HK-2 (cell line): ENCODE measurements at regions not wholly inside any gene's neighbourhood (a gene's known extent, or its start where the extent isn't known, plus 50 kb on each side); places are given as distances from the start of the nearest gene placed in this dataset.
"Not testable (repeated sequence)": the region's sequence is repeated elsewhere in the genome, so short reads cannot be mapped to it uniquely, and the experiment has no call there.

Source experiments
- DNase-seq: peaks from one replicate; pipeline ENCODE4 v3.0.0-alpha.2; 2018; ENCODE audit not compliant: unreplicated experiment

DNA sequence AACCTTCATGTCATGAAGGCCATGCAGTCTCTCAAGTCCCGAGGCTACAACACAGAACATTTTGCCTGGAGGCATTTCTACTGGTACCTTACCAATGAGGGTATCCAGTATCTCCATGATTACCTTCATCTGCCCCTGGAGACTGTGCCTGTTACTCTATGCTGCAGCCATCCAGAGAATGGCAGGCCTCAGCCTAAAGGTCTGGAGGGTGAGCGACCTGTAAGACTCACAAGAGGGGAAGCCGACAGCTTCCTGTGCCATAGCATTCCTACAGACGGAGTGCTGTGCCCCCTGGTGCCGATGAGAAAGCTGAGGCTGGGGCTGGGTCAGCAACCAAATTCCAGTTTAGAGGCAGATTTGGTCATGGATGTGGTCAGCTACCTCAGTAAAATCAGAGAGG lies 51.3 kb upstream of the CADPS start:
- DNase-seq, result no peak

DNA sequence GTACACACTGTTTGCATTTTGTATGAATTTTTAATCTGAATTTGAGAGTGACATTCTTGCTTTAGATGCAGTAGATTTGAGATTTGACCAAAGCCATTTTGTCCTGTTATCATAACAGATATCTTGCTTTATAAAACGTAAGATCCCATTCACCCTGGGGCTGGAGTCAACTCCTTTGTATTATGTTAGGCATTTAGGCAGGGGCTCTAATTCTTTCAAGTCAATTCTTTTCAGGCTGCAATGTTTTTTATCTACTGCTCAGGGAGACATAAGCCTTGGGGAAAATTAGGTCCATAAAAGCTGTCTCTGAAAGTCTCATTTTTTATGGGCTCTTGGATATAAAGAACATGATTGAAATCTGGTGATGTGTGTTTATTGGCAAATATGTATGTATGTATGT lies 53.0 kb upstream of the CADPS start:
- no peak for DNase-seq

DNA sequence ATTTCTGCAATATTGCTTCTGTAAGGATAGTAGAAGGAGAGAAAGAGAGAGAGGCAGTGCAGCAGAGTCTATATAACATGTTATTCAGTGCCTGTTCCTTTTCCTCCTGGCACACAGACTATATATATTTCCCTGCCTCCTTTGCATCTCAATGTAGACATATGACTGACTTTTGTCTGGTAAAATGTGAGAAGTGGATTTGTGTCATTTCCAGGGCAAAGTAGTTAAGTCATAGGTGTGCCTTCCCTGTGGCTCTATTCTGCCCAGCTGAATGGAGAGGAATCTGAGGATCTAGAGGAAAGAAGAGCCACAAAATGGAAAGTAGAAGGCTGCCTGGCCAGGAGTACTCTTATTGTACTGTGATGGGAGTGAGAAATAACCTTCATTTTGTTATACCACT lies 54.6 kb upstream of the CADPS start:
- DNase-seq, result no peak

DNA sequence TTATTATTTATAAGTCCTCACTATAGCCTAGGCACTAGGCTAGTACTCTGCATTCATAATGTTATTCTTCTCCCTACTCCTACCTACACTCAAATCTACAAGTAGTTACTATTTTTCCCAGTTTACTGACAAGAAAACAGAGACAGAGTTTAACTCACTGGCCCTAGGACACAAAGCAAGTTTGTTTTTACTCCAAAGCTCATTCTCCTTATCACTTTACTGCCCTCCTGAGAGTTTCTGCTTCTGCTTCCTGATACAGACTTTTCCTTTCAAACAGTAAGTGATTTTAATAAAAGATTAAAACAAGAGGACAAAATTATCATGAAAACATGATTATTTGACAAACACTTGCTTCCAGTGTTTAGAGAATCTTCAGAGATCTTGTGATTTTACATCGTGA lies 60.6 kb upstream of the CADPS start:
- DNase-seq, result no peak

DNA sequence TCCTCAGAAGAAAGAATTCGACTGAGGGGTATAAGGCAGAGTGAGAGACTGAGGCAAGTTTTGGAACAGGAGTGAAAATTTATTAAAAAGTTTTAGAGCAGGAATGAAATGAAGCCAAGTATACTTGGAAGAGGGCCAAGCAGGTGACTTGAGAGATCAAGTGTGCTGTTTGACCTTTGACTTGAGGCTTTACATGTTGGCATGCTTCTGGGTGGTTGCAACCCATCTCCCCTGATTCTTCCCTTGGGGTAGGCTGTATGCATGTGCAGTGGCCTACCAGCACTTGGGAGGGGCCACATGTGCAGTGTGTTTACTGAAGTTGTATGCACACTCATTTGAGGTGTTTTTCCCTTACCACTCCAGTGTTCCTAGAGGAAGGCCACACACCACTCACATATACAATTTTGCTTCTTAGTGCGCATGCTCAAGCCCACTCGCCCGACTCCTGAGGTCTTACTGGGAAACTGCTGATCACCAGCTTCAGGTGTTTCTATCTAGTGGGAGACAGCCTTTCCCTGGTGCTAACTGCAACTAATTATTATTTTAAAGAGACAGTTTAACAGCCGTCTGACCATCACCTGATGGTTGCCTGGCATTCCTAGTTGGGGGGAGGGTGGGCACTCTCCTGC lies 61.5 kb upstream of the CADPS start:
- no peak for DNase-seq

DNA sequence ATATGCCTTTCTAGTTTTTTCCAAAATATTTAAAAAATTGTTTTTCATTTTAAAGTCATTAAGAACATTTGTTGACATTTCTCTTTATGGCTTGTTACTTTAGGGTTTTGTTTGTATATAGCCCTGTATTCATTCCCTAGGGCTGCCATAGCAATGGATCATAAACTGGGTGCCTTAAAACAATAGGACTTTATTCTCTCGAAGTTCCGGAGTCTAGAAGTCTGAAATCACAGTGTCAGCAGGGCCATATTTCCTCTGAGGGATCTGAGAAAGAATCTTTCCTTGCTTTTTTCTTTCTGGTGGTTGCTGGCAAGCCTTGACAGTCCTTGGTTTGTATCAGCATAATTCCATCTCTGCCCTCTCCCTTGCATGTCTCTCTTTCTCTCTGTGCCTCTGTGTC lies 63.4 kb upstream of the CADPS start:
- DNase-seq, result no peak

DNA sequence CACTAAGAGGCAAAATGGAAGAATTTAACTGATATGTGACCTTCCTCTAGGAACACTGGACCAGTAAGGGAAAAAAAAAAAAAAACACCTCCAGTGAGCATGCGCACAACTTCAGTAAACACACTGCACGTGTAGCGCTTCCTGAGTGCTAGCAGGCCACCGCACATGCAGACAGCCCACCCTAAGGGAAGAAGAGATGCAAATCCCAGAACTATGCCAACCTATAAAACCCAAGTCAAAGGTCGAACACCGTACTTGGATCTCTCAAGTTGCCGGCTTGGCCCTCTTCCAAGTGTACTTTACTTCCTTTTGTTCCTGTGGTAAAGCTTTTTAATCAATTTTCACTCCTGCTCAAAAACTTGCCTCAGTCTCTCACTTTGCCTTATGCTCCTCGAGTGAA lies 64.5 kb upstream of the CADPS start:
- no peak for DNase-seq

DNA sequence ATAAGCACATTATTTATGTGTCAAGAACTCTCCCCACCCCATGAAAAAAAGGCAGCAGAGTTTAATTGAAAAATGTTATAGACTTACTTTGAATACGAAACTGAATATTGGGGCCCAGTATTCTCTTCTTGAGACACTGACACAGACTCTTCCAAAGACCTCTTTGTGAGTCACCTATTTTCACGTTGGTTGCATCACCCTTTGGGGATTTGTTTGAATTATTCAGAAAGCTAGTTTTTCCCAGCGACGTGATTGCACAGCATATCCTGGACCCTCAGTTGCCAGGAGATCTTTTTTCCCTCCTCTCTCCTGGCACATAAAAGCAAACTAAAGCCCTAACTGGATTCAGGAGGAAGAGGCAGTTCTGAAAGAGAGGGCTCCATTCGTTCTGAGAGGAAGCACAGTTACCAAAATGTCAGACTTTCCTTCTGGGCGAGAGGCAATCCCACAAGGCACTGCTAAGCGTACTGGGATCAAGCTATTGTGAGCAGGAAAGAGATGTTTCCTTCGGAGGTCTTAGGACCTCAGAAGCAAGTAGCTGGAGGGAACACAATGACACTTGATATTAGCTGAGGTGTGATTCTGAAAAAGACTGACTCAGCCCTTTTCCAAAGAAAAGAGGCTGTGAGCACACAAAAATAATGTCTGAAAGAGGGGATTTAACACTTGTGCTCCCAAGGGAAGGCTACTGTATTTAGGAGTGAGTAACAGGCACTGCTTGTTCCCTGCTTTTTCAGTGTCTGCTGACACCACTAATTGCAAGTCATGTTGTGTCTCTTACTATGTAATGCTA lies 65.8 kb upstream of the CADPS start:
- no peak for DNase-seq

DNA sequence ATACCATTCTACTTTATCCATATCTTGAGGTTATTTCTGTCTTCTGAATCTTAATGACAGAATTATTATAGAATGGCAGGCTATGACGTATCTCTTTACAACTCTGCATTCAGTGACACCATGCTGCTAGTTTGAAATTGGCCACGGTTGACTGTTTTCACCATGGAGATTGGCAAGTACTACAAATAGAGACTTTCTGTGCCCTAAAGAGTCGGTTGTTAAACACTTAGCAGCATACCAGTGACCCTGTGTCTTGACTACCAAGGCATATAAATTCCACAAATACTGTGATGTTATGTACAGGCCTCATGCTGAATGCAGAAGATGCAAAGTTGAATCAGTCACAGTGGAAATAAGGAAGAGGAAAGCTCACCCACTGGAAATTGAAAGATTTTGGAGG lies 67.0 kb upstream of the CADPS start:
- no peak for DNase-seq

DNA sequence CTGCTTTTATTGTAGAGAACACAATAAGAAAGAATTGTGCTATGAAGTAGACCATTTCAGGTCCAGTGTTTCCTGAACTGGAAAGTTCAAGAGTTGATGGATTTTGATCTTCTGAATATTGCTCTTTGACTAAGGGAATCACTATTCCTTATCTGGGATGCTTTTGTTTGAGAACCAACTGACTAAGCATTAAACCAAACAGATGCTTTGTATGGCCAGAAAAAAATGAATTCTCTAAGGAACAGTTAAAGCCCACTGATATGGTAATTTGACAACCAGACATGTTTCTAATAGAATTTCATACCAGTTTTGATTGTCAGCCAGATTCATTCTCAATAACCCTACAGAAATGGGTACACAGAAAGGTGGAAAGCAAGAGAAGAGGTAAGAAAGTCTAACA lies 67.5 kb upstream of the CADPS start:
- no peak for DNase-seq

DNA sequence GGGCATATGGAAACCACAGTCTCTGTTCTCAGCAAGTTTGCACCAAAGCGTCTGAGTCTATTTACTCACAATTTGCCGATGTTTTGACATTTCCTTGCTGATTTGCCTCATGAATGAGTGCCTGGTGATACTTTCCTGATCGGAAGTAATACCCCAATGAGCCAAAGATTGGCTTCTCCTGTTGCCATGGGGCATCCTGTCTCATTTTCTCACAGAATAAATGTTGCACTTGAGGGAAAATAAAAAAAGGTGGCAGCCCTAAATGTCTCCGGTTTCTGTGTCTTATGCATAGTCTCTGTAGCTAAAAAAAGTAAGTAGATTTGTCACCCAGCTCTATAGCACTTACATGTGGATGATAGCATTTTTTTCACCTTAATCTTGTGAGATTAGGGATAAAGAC lies 73.7 kb upstream of the CADPS start:
- no peak for DNase-seq

DNA sequence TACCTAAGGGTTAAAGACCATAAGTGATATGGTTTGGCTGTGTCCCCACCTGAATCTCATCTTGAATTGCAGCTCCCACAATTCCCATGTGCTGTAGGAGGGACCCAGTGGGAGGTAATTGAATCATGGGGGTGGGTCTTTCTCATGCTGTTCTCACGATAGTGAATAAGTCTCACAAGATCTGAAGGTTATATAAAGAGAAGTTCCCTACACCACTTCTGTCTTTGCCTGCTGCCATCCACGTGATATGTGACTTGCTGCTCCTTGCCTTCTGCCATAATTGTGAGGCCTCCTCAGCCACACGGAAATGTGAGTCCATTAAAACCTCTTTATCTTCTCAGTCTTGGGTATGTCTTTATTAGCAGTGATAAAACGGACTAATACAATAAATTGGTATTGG lies 75.0 kb upstream of the CADPS start:
- DNase-seq, result no peak

DNA sequence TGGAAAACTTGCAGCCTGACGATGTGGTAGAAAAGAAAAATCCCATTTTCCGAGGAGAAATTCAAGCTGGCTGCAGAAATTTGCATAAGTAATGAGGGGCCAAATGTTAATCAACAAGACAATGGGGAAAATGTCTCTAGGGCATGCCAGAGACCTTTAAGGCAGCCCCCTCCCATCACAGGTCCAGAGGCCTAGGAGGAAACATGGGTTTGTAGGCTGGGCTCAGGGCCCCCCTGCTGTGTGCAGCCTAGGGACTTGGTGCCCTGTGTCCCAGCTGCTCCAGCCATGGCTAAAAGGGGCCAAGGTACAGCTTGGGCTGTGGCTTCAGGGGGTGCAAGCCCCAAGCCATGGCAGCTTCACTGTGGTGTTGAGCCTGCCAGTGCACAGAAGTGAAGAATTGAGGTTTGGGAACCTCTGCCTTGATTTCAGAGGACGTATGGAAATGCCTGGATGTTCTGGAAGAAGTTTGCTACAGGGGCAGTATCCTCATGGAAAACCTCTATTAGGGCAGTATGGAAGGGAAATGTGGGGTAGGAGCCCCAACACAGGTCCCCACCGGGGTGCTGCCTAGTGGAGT lies 75.9 kb upstream of the CADPS start:
- DNase-seq, result no peak

DNA sequence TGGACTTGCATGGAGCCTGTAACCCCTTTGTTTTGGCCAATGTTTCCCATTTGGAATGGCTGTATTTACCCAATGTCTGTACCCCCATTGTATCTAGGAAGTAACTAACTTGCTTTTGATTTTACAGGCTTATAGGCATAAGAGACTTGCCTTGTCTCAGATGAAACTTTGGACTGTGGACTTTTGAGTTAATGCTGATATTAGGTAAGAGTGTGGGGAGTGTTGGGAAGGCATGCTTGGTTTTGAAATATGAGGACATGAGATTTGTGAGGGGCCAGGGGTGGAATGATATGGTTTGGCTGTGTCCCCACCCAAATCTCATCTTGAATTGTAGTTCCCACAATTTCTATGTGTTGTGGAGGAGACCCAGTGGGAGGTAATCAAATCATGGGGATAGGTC lies 76.7 kb upstream of the CADPS start:
- not testable (repeated sequence) for DNase-seq

DNA sequence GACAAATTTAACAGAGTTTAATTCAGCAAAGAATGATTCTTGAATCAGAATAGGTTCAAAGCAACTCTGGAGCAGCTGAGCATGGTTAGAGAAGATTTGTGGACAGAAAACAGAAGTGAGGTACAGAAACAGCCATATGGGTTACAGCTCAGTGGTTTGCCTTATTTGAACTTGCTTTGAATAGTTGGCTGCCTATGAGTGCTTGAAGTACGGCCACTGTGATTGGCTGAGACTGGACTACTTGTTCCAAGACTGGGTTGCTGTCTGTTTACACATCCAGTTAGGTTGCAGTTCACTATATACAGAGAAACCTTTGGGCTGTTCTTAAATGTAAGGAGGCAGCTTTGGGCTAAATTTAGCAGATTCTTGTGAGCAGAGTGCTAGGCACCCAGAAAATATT lies 79.4 kb upstream of the CADPS start:
- DNase-seq, result no peak

DNA sequence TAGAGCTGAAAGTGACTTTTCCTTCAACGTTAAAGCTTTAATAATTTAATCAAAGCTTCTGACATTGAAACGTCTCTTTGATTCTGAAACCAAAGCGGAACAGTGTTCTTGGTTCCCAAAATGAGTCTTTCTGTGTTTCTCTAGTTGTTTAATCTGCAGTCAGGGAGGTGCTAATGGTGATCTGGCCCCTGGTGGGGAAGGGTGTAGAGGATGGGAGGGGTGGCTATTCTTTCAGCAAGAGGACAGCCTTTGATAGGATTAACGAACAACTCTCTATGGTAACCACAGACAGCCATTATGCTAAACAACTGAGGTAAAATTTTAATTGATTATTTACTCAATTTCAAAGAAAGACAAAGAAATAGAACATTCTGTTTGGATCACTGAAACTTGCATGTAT lies 79.9 kb upstream of the CADPS start:
- no peak for DNase-seq

DNA sequence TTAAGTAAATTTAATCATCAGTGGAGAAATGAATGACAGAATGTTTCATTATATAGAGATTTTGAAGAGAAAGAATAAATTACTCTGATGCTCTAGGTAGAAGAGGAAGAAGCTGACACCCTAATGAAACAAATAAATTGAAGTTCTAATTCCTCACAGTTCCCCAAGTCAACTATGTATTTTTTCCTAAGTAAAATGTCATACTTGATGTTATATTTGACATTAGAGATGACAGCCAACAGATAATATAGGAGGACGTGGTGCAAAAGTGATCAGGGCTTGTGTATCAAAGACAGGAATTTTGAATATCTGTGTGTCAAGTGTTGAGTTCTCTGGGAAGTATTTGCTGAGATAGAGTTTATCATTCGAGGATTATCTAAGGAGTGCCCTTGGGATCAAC lies 81.2 kb upstream of the CADPS start:
- no peak for DNase-seq

DNA sequence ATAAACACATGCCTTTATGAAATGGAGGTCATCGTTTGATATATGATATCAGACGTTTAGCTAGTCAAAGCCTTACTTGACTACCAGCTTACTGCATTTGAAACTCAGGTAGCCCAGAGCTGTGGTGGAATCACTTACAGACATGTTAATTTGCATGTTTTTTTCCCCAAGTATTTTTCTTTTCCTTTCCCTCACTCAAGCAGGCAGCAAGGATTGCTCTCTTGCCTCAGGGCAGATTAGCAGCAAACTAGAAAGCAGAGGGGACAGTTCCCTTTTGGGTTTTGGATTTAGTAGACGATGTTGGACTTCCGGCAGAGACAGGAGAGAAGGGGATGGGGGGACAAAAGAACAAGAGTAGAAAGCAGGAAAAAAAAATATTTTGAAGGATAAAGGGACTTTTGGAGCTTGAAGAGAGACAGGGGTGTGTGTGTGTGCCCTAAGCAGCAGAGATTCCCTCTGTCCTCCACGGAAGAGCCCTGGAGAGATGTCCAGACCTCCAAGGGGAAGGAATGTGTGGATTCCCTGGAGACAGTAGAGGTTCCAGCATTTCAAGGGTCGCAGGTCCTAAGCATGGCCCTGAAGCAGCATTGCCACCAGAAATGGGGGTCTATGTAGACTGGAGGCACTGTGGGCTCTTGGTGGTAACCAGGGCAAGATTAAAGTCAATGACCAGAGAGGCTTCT lies 86.8 kb upstream of the CADPS start:
- DNase-seq, result no peak

DNA sequence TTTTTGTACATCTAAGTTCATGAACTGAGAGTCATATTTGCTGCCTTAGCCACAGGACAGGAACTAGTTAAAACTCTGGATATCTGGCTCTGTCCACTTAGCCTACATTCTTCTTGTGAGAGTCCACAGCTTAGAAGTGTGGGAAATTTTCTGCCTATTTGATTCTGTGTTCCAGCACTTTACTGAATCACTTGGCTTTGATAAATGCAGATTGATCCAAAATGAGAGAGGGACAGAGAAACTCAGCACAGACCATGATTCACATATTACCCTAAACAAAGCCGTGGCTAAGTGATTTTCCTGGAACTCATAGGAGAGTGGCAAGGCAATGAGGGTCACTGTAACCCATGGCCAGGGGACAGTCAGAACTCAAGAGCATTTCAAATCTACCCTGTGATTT lies 87.5 kb upstream of the CADPS start:
- DNase-seq, result no peak

DNA sequence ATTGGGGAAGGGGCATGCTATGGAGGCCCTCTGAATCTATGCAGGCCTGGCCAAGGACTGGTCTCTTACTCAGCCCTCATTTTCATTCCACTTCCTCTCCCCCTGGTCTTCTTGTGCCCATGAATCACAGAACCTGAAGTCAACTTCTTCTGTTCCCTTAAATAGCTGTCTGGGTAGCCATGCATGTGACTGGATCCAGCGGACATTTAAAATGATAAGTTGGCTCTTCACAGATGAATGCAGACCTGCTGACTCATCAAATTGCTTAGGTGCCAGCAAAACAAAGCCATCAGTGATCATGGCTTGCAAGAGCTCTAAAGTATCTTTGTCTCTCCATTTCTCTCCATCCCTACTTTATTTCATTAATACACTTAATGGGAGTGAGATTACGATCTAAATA lies 90.1 kb upstream of the CADPS start:
- DNase-seq, result no peak

DNA sequence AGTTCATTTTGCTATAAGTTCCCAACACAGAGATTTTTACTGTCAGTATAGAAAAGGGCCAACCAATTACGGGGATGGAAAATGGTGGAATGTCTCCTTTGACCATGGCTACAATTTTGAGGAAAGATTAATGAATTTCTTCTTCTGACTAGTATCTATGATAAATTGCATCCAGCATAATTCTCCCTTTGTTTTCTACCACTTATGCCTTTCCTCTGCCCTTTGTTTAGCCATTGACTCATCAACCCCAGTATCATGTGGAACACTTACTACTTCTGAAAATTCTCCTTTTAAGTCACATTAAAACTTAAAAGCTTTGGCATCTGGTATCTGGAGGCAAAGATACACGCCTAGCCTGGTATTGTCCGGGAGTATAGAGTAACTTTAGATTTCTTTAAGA lies 92.9 kb upstream of the CADPS start:
- no peak for DNase-seq

DNA sequence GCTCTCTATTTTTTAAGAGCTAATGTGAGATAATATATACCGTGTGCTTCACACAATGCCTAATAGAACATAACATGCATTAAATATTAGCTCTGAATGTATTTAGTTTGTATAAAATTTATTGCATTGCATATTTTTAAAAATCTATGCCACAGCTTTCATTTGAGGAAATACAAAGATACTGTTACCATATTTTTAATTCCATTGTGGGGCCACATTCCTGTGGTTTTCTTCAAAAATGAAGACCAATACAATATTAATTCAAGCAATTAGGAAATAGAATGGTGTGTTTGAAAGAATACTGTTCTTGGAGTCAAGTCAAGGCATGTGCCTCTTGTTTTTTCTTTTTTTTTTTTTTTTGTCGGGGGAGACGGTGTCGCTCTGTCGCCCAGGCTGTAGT lies 95.4 kb upstream of the CADPS start:
- DNase-seq, result no peak

DNA sequence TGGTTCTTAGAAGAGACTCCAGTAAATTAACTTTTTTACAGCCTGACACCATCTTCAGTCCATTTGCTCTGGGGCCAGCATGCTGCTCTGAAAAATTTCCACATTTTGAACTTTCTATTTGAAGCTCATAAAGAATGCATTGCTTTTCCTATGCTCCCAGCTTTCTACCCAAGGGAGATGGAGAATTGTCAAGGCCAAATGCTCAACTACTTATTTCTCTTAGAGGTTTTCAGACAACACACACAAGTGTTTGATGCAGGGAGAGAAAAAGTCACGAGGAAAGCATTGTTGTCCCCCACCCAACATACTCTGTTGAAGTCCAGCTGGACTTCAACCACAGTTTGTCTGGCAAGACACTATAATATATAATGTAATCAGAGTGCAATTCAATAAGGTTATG lies 100.3 kb upstream of the CADPS start:
- no peak for DNase-seq
